OCI-LY7 (cell line): ENCODE measurements at regions not wholly inside any gene's neighbourhood (a gene's known extent, or its start where the extent isn't known, plus 50 kb on each side); places are given as distances from the start of the nearest gene placed in this dataset.

ENCODE experiments used
- BruUV-seq: library from RNA; stranded (reverse); fragments of 400-500 nt; replicated peaks from 2 replicates; lab custom pipeline; 2021; lab: Mats Ljungman, UMichigan
- CTCF ChIA-PET: fragments of 300-600 bp; sonication (Branson Sonifier 250); formaldehyde crosslinking; loops from one replicate; lab custom pipeline; 2022; ENCODE audit warnings: antibody characterized with exemption; ENCODE audit not compliant: unreplicated experiment; lab: Charles Lee
- POLR2A ChIA-PET: fragments of 300-600 bp; sonication (Branson Sonifier 250); formaldehyde crosslinking; loops from one replicate; lab custom pipeline; 2022; ENCODE audit warnings: antibody characterized with exemption; lab: Charles Lee
- DNase-seq: peaks from one replicate; pipeline ENCODE4 v3.0.0-alpha.2; 2015; ENCODE audit warnings: low spot score
- H2AFZ ChIP-seq: fragments of 200-600 bp; sonication (generic), shearing (Covaris generic); 2 replicates; pipeline ENCODE4 v1.6.1; 2014; ENCODE audit warnings: mild to moderate bottlenecking, antibody characterized with exemption, low read length, moderate library complexity
- H3K27ac ChIP-seq: fragments of 200-600 bp; sonication (generic); 2 replicates; pipeline ENCODE4 v1.5.1; 2014; ENCODE audit warnings: mixed run types, low read depth, mild to moderate bottlenecking, moderate library complexity, low read length, inconsistent platforms; ENCODE audit not compliant: poor library complexity, severe bottlenecking
- H3K36me3 ChIP-seq: fragments of 200-600 bp; sonication (generic); 2 replicates; pipeline ENCODE4 v1.6.1; 2014; ENCODE audit warnings: mild to moderate bottlenecking, antibody characterized with exemption, low read length, moderate library complexity, mixed read lengths; ENCODE audit not compliant: insufficient read depth
- H3K4me1 ChIP-seq: fragments of 200-600 bp; sonication (generic); 2 replicates; pipeline ENCODE4 v1.5.1; 2014; ENCODE audit warnings: mild to moderate bottlenecking, low read length; ENCODE audit not compliant: insufficient read depth, poor library complexity, severe bottlenecking
- H3K4me2 ChIP-seq: fragments of 200-600 bp; sonication (generic); 2 replicates; pipeline ENCODE4 v1.6.1; 2014; ENCODE audit warnings: mild to moderate bottlenecking, low read length
- H3K4me3 ChIP-seq: fragments of 200-600 bp; sonication (generic); 2 replicates; pipeline ENCODE4 v1.5.1; 2014; ENCODE audit warnings: mild to moderate bottlenecking, low read depth, low read length; ENCODE audit not compliant: poor library complexity, severe bottlenecking
- H3K79me2 ChIP-seq: fragments of 200-600 bp; sonication (generic); 2 replicates; pipeline ENCODE4 v1.6.1; 2016; ENCODE audit warnings: low read depth, mild to moderate bottlenecking, low read length, moderate library complexity, mixed read lengths; ENCODE audit not compliant: insufficient read depth
- H3K9me2 ChIP-seq: fragments of 200-600 bp; sonication (generic); 2 replicates; pipeline ENCODE4 v1.6.1; 2016; ENCODE audit warnings: mild to moderate bottlenecking, low read length, mixed read lengths; ENCODE audit not compliant: insufficient read depth
- H3K9me3 ChIP-seq: fragments of 200-600 bp; sonication (generic); 2 replicates; pipeline ENCODE4 v1.6.1; 2014; ENCODE audit warnings: mild to moderate bottlenecking, mixed run types, low read length, mixed read lengths
- H4K20me1 ChIP-seq: fragments of 200-600 bp; sonication (generic); 2 replicates; pipeline ENCODE4 v1.6.1; 2014; ENCODE audit warnings: mild to moderate bottlenecking, antibody characterized with exemption, low read length, moderate library complexity, mixed read lengths; ENCODE audit not compliant: insufficient read depth
- CTCF ChIP-seq: fragments of 200-600 bp; sonication (generic); conservative IDR thresholded peaks from 2 replicates; pipeline ENCODE4 v1.5.1; 2014; ENCODE audit warnings: mild to moderate bottlenecking, antibody characterized with exemption, low read length, moderate library complexity, mixed read lengths
- EZH2phosphoT487 ChIP-seq: fragments of 200-600 bp; sonication (generic); IDR thresholded peaks from 2 replicates; pipeline ENCODE4 v1.6.1; 2018; ENCODE audit warnings: low read depth, borderline replicate concordance, mild to moderate bottlenecking, mixed run types, antibody characterized with exemption, low read length, moderate library complexity, mixed read lengths
- intact Hi-C: fragments of 100-400 bp; cut with micrococcal nuclease; formaldehyde crosslinking; loops from one replicate; pipeline ENCODE4 v1.10.0; 2022; ENCODE audit not compliant: unreplicated experiment

DNA sequence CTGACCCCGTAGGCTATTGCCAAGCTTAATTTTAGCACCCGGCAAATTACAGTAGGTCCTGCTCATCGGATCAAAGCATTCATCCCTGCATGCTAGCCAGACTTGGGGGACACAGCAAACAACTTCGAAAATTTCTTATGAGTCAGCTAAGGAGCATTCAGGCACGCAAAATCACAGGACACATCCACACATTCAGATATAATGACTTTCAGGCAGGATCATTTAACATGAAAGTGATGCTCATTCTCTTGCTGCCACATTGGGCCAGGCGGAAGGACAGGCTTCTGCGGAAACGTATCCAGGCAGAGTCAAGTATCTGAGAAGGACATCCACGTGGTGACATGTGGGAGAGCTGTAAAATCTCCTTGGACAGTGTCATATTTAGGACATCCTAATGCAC, 474.0 kb upstream of the NRP1 start:
- intact Hi-C loops: no loop called here
- ChIA-PET POLR2A (no interaction called here), CTCF (no interaction called here)
- no peak overlapping the region for H3K4me3 ChIP-seq
- no peaks in the 10 kb centered on the region for H4K20me1 ChIP-seq
- no peaks in the 10 kb centered on the region for H3K79me2 ChIP-seq
- TF ChIP-seq CTCF: no peak
- no peak for TF ChIP-seq EZH2phosphoT487
- H3K4me2 ChIP-seq: no peak overlapping the region
- H3K36me3 ChIP-seq: no peaks in the 10 kb centered on the region
- no peak for DNase-seq
- no TSS peak for BruUV-seq
- no peak overlapping the region for H3K27ac ChIP-seq
- no peaks in the 10 kb centered on the region for H3K9me3 ChIP-seq
- H3K9me2 ChIP-seq: no peaks in the 10 kb centered on the region
- H3K4me1 ChIP-seq: no peaks in the 10 kb centered on the region
- H2AFZ ChIP-seq: no peak overlapping the region

DNA sequence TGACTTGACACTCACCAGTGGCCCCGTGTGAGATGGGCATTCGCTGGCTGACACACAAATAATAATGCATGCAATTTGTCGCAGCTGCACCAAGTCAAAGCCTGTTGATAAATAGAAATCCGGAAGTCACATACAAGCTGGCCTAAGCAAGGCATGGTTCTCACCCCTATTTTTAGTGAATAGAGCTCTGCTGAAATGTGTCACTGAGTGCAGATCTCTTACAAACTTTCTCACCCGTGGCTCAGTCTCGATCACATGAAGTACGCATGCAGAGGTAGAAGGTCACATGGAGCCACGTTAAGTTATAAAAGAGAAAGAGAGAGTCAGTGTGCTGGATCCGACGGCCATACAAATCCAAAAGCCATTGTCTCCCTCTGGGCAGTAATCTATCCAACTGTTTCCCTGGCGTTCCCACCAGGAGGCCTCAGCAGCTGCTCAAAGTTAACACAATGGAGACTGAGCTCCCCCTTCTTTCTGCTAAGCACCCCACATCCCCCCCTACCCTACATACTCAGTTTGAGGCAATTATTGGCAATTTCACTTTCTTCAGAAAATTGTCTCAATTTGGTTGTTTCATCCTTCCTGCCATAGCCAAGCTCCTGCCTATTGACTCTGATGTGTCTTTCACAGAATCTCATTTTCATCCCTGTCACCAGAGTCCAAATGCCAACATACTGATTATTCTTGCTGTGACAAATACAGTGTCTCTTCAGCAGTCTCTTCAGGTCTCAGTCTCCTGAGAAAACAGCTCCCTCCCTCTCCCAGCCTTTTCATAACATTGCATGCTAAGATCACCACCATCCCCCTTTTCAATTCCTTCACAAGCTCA, 473.3 kb upstream of the NRP1 start:
- no peak overlapping the region for H3K4me2 ChIP-seq
- intact Hi-C loops: no loop called here
- TF ChIP-seq EZH2phosphoT487 (no peak), CTCF (no peak)
- no peak overlapping the region for H3K27ac ChIP-seq
- H2AFZ ChIP-seq: no peak overlapping the region
- H3K36me3 ChIP-seq: no peaks in the 10 kb centered on the region
- H3K9me3 ChIP-seq: no peaks in the 10 kb centered on the region
- H4K20me1 ChIP-seq: no peaks in the 10 kb centered on the region
- POLR2A ChIA-PET: no interaction called here
- no peak for DNase-seq
- no peaks in the 10 kb centered on the region for H3K9me2 ChIP-seq
- H3K4me3 ChIP-seq: no peak overlapping the region
- CTCF ChIA-PET: no interaction called here
- H3K4me1 ChIP-seq: no peaks in the 10 kb centered on the region
- no peaks in the 10 kb centered on the region for H3K79me2 ChIP-seq
- BruUV-seq: no TSS peak

GRCh38 chr10:33805831-33806230, 471.4 kb upstream of the NRP1 start:
- intact Hi-C loops: no loop called here

More at GRCh38 chr10:33805831-33806230, 471.4 kb upstream of the NRP1 start:
- no peaks in the 10 kb centered on the region for H4K20me1 ChIP-seq
- no peaks in the 10 kb centered on the region for H3K4me1 ChIP-seq
- no peak overlapping the region for H3K4me3 ChIP-seq
- ChIA-PET CTCF (no interaction called here), POLR2A (interaction anchor here (0.6 kb wide), 1 partner anchor 84 kb away, joined by 3 read pairs; no protein-coding TSS in a partner anchor)
- no peak for DNase-seq
- no peaks in the 10 kb centered on the region for H3K9me2 ChIP-seq
- TF ChIP-seq CTCF: no peak
- TF ChIP-seq EZH2phosphoT487: no peak
- no peak overlapping the region for H3K4me2 ChIP-seq
- no TSS peak for BruUV-seq
- no peak overlapping the region for H2AFZ ChIP-seq
- no peaks in the 10 kb centered on the region for H3K9me3 ChIP-seq
- no peak overlapping the region for H3K27ac ChIP-seq
- no peaks in the 10 kb centered on the region for H3K79me2 ChIP-seq
- no peaks in the 10 kb centered on the region for H3K36me3 ChIP-seq
